Myocyte (in vitro differentiated cells): ENCODE measurements at regions not wholly inside any gene's neighbourhood (a gene's known extent, or its start where the extent isn't known, plus 50 kb on each side); places are given as distances from the start of the nearest gene placed in this dataset.

Experiments used
- DNase-seq: peaks from one replicate; pipeline ENCODE4 v3.0.0-alpha.2; 2012; ENCODE audit warnings: low read depth

- no peak for DNase-seq
Observed at GRCh38 chr13:99911965-99912566, 59.5 kb downstream of the ZIC5 start.

DNA sequence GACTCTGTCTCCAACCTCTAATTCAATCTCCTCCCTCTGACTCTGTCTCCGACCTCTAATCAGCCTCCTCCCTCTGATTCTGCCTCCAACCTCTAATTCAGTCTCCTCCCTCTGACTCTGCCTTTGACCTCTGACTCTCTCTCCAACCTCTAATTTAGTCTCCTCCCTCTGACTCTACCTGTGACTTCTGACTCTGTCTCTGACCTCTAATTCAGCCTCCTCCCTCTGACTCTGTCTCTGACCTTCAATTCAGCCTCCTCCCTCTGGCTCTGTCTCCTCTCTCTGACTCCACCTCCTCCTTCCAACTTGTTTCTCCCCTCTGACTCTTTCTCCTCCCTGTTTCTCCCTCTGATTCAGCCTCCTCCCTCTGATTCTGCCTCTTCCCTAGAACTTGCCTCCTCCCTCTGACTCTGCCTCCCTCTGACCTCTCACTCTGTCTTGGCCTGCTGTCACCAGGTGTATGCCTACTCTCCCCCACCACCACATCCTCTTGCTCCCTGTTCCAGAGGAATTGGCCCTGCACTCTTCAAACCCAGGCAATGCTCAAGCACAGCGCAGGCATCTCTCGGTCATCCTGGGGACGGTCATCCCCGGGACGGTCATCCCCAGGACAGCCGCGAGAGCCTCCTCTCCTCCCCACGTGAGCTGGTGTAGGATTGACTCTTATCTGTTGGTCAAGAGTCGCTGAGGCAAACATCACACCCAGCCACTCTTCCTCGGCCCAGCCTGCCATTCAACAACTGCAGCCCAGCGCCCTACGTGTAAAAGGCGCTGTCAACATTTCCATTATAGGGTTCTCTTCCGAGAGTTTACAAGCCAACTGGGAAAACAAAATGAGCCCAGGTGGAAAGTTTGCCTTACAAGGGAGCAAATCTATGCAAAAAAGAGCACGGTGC, 60.2 kb downstream of the ZIC5 start:
- no peak for DNase-seq

DNA sequence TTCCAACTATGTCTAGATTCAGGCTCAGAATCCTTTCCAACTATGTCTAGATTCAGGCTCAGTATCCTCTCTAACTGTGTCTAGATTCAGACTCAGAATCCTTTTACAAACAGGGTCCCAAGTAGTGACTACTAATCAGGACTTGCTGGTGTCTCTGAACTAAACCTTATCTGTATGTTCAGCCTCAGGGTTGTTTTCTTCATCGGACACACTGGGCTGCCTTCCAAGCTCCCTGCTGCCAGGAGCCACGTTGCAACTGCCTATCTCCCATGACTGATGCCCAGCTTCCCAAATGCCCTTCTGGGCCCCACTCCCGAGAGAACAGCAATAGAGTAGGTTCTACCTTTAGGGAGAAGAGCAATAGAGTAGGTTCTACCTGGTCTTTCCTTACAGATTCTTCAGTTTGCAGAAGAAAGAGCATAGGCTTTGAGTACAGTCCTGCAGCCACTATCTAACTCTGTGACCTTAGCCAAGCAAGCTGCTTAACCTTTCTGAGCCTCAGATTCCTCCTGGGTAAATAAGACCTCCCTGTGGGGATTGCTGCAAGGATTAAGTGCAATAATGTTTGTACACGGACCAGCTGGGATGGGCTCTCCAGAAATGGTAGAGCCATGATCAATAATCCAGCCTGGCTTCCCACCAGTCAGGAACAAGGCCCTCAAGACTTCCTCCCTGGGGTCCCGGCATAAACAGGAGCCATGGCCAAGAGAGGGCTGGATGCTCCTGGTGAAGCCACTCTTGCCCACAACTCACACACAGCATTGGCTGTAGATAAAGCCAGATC, 61.5 kb downstream of the ZIC5 start:
- DNase-seq, result no peak

DNA sequence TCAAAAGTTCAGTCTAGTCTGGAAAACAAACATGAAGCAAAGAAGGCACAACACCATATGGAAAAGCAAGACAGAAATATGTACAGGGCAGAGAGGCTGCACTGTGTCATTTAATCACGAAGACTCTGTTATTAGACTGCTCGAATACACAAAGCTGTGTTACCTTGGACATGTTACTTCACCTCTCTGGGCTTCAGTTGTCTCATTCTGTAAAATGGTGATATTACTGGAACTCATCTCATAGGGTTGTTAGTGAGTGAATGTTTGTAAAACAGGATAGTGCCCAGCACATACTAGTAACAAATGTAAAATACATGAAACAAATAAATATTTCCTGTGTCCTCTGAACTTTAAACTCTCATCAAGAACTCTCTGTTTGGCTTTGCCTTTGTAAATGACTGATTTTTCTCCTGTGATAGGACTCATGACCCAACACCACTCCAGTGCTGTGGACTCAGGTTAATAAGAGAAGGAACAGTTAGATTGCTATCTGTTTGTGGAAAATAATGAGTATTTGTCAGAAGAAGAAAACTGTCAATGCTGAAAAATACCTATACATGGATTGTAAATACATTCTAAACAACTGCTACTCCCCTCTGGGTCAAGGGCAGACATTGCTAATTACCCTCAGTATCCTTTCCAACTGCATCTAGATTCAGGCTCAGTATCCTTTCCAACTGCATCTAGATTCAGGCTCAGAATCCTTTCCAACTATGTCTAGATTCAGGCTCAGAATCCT, 62.3 kb downstream of the ZIC5 start:
- no peak for DNase-seq

GRCh38 chr13:99908140-99908803, 63.3 kb downstream of the ZIC5 start:
- no peak for DNase-seq

- no peak for DNase-seq
Observed at GRCh38 chr13:99907627-99908026, 63.9 kb downstream of the ZIC5 start.

GRCh38 chr13:99907038-99907437, 64.5 kb downstream of the ZIC5 start:
- DNase-seq, result no peak

- DNase-seq, result no peak
Observed at GRCh38 chr13:99905814-99906213, 65.8 kb downstream of the ZIC5 start.

DNA sequence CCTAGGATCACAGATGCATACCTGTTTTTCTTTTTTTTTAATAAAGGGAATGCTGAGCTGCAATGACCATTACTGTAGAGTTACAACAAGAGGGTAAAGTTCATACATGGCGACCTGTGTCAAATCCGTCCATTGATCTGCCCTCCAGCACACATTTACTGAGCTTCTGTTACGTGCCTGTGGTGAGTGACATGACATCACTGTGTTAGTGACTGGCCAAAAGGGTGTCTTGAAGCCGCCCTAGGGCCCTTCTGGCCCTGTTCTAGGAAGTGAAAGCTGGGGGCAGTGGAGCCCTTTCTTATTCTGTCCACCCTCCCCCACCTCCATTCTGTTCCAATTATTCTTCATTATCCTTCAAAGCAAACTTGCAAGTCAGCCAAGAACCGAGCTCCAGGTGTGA, 66.3 kb downstream of the ZIC5 start:
- no peak for DNase-seq

DNA sequence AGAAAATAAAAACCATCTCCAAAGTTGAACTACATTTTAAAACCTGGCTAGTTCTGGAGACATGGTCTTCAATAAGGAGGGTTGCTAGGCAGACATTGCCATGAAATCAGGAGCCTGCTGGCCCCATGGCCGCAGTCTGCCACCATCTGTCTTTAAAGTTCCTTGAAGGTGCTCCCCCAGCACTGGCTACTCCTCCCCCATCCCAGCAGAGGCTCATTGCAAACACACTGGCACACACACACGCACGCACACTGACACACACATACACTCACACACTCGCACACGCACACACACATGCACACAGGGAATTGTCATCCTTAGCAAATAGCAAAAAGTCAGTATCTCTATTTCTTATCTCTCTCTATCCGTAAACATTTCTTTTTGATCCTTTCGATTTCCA, 68.4 kb downstream of the ZIC5 start:
- no peak for DNase-seq

- no peak for DNase-seq
Observed at GRCh38 chr13:99902657-99903056, 68.9 kb downstream of the ZIC5 start.

GRCh38 chr13:99900960-99901359, 70.6 kb downstream of the ZIC5 start:
- DNase-seq, result no peak

DNA sequence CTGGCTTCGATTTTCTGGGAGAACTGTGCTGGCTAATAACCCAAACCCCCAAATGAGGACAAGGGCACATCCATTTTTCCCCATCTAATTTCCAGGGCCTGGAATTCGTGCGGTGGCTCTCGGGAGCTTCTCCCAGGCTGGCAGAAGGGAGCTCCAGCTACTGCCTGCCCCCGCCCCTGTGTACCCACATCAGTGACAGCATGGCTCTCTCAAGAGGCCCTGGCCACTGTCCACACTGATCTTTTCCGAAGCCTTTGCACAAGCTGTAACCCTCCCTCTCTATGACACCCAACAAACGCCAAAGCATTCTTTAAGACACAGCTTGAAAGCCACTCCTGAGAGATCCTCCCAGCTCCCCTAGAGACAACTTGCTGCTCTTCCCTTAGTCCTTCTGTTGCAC, 73.1 kb downstream of the ZIC5 start:
- no peak for DNase-seq

GRCh38 chr13:99897076-99897440, 74.5 kb downstream of the ZIC5 start:
- no peak for DNase-seq

DNA sequence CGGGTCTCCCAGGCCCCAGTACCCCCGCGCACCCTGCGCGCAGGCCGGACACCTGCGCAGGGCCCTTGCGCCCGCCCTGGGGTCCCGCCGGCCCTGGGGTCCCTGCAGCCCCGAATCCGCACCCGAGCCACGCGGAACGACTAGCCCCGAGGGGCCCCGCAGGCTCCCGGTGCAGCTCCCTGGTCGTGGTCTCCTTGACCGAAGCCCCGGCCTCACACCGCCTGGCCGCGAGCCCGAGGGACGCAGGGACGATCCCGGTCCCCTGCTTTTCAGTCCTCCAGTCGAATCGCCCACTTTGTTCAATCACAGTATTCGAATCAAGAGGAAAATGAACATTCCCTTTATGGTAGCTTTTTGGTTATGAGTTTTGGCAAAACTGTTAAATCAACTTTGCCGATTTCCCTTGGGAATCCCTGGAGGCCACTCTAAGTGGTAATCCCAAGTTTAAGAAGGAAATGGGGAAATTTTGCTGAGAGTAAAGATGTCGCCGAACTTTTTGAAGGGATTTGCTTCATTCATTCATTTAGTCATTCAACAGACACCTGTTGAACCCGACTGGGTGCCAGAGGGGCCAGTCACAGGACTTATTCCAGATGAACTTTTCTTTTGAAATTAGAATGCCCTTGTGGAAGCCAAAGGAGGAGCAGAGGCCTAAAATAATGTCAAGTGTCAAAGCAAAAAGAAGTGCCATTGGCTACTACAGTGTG, 75.0 kb downstream of the ZIC5 start:
- no peak for DNase-seq

DNA sequence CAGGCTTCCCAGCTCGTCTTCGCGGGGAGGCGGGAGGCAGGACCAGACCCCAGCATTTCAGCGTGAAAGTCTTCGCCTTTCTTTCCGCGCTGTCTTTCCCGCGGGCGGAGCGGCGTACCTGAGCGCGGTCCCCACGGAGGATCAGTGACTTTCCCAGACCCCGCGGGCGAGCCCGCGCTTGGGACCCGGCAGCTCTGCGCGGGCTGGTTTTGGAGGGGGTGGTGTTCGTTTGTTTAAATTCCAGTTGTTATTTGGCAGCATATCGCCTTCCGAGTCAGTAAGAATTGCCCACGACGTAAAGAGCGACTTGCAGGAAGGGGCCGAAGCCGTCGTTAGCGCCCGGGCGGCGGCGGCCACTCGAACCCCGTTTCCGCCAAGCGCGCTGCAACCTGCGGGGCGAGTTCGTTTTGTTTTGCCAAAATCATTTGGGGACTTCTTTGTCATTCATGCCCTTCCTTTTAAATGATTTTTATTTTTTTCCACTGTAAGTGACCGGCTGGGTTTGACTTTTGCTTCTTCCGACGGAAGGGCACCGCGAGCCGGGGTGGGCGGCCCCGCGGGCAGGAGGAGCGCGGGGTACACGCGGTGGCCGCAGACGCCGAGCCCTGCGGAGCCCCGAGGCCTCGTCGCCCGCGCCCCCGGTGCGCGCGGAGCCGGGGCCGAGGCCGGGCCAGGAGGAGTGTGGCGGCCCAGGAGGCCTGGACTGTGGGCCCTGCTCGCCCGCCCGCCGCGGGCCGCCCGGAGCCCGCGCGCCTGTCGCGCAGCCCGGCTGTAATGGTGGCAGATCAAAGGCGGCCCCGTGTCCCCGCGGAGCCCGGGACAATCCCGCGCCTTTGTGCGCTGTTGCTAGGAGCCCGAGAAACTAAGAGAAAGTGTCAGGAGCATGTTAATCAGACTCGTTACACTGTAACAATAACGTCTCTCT, 75.9 kb downstream of the ZIC5 start:
- no peak for DNase-seq

- DNase-seq, result no peak
Observed at GRCh38 chr13:99894840-99895443, 76.6 kb downstream of the ZIC5 start.

DNA sequence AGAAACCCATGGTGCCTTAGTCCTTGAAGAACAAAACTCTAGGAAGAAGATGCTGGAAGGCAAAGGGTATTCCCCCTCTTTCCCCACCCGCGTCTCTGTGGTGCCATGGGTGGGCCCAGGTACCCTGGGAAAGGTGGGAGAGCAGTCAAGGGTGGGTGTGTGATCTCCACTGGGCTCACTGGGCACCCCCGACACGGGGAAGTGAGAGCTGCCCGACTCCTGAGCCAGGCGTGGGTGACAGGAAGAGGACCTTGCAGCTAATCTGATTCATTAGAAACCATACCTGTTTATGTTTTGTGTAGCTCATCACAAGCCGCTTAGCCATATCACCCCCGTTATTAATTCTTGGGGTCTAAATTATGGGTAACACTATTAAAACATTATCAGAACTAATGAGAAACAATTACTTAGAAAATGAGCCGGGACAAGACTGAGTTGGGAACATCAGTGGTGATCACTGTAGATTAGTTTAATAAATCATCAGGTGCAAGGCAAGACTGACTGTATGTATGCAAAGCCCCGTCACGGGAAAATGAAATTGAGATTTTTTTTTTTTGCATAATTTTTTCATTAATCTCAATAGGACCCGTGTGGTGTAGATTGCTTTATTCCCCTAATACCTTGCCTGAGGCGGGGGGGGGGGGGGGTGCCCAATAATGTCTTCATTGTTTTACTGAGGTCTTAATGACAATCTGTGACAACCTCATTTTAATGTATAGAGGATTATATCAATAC, 77.3 kb downstream of the ZIC5 start:
- no peak for DNase-seq
